ENCODE measurements at regions not wholly inside any gene's neighbourhood (a gene's known extent, or its start where the extent isn't known, plus 50 kb on each side); places are given as distances from the start of the nearest gene placed in this dataset.
"Not testable (repeated sequence)": the region's sequence is repeated elsewhere in the genome, so short reads cannot be mapped to it uniquely, and the experiment has no call there.

DNA sequence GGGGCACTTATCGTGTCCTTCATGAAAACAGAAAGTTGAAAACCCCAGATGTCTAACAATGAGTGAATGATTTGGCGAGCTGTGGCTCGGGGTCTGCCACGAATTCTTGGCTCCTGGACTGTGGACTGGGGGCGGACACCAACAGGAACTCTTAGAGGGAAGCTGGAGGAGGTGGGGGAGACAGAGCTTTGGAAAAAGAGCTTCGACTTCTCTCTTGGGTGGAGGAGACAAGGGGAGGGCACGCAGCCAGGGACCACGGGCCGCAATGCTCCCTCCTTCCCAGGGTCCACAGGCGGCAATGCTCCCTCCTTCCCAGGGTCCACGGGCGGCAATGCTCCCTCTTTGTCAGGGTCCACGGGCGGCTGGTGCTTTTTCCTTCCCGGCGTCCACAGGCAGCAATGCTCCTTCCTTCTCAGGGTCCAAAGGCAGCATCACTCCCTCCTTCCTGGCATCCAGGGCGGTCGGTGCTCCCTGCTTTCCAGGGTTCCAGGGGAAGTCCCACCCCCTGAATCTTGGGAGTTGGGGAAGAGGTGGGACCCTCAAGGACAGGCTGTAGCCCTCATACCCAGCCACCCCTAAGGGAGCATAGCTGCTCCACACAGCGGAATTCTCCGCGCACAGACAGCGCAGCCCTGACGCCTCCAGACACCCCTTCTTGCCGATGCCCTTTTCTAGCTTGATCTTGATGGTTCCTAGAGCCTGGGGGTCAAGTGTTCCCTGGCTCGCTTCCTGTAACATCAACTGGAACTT, 149.0 kb downstream of the LAT start:
- not testable (repeated sequence) for H3K36me3 Mint-ChIP-seq (ENCODE audit: insufficient read depth); H3K4me3 Mint-ChIP-seq (ENCODE audit: low read depth); H3K4me1 Mint-ChIP-seq (ENCODE audit: low read depth); DNase-seq (ENCODE audit: low spot score, unreplicated experiment); H3K9me3 Mint-ChIP-seq (ENCODE audit: low read depth); H3K27ac Mint-ChIP-seq
- peaks cover 12% of the 10 kb centered on the region for H3K27me3 Mint-ChIP-seq

DNA sequence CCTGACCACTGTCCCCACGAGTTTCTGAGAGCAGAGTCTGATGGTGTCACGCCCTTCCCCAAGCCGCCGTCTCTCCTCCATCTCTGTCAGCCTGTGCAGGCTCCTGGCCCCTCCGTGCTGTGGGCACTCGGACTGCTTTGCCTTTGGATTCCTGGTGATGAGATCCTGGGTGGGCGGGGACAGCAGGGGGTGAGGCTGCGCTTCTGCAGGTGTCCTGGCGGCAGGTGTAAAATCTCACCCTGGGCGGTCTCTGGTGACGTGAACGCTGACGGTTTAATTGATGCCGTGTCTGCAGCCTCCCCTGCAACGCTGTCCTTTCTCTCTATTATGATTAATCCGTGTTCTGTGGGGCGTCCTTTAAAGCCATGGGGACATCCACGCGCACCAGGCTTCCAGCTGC, 148.0 kb downstream of the LAT start:
- not testable (repeated sequence) for H3K36me3 Mint-ChIP-seq (ENCODE audit: insufficient read depth); H3K27ac Mint-ChIP-seq; H3K27me3 Mint-ChIP-seq; H3K4me1 Mint-ChIP-seq (ENCODE audit: low read depth); DNase-seq (ENCODE audit: low spot score, unreplicated experiment); H3K4me3 Mint-ChIP-seq (ENCODE audit: low read depth); H3K9me3 Mint-ChIP-seq (ENCODE audit: low read depth)

DNA sequence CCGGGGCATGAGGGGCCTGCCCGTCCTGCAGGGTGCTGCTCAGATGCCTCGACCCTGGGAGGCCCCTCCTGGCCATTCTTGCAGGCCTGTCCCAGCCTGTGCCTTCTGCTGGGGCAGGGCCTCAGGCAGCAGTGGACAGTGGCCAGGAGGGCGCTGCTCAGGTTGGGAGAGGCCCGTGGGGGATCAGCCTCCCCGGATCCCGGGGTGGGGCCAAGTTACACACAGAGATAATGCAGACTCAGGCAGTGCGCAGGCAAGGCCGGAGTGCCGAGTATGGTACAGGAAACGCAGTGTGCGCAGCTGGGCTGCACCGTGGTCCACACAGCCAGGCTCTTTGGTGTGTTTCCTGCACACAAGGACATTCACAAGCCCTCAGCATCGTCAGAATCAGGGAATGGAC, 147.6 kb downstream of the LAT start:
- not testable (repeated sequence) for DNase-seq (ENCODE audit: low spot score, unreplicated experiment); H3K4me3 Mint-ChIP-seq (ENCODE audit: low read depth); H3K36me3 Mint-ChIP-seq (ENCODE audit: insufficient read depth); H3K4me1 Mint-ChIP-seq (ENCODE audit: low read depth); H3K9me3 Mint-ChIP-seq (ENCODE audit: low read depth); H3K27ac Mint-ChIP-seq
- H3K27me3 Mint-ChIP-seq = peaks cover 11% of the 10 kb centered on the region

DNA sequence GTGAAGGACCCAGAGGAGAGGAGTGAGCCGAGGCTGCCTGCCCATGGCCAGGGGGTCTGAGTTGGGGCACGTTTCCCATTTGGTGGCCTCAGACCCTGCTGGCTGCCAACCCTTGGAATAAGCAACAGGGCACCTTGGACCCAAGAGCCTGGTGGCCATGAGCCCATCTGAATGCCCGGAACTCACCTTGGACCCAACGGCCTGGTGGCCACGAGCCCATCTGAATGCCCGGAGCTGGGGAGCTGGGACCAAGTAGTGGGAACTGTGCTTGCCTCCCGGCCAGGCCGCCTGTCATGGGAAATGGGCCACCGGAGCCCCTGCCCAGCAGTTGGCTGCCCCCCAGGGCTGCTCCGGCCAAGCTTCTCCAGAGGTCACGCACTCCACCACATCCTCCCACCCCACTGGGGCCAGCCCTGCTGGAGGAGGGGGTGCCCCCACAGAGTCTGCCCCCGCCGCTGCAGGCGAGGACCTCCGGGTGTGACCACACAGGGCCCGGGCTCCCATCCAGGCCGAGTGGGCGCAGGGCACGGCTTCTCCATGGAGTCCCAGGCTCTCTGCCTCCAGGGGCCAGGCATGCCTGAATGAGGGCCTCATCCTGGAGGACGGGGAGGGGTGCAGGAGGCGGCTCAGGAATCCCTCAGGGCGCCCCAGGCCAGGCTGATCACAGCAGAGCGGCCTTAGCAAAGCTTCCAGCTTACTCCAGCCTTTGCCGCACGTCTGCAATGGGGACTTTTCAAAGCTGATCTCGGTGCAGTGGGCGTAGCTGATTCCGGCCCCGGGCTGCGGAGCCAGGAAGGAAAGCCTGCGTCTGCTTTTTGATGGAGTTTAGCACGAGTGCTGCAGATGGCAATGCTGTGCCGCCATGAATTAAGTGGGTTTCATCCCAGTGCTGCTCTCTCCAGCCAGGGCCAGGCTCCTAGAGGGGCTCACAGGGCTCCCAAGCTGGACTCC, 146.3 kb downstream of the LAT start:
- H3K27me3 Mint-ChIP-seq = peaks cover 21% of the 10 kb centered on the region
- H3K36me3 Mint-ChIP-seq (ENCODE audit: insufficient read depth); H3K9me3 Mint-ChIP-seq (ENCODE audit: low read depth); H3K27ac Mint-ChIP-seq; H3K4me1 Mint-ChIP-seq (ENCODE audit: low read depth); H3K4me3 Mint-ChIP-seq (ENCODE audit: low read depth); DNase-seq (ENCODE audit: low spot score, unreplicated experiment): not testable (repeated sequence)

DNA sequence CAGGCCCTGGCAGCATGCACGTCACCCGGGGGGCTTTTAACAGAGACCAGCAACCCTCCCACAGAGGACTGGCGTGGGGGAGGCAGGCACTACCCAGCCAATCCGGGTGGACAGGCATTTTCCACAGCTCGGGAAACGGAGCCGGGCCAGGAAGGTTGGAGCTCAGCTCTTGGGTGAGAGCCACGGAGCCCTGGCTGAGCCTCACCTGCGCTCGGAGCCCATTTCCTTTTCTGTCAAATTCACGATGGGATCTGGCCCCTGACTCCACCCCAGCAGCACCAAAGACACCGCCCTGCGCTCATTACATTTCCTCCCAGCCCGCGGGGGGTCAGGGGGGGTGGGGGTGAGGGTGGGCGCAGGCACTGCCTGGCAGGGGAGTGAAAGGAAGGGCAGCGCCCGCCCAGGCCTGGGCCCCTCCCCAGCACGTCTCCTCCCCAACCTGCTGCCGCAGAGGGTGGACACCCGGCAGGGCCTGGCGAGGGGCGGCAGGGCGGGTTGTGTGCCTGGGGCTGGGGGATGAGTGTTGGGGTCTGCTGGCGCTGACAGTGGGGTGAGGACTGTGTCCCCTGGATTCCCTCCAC, 145.4 kb downstream of the LAT start:
- not testable (repeated sequence) for H3K4me3 Mint-ChIP-seq (ENCODE audit: low read depth); H3K27ac Mint-ChIP-seq; DNase-seq (ENCODE audit: low spot score, unreplicated experiment); H3K9me3 Mint-ChIP-seq (ENCODE audit: low read depth); H3K4me1 Mint-ChIP-seq (ENCODE audit: low read depth); H3K36me3 Mint-ChIP-seq (ENCODE audit: insufficient read depth)
- peaks cover 27% of the 10 kb centered on the region for H3K27me3 Mint-ChIP-seq

DNA sequence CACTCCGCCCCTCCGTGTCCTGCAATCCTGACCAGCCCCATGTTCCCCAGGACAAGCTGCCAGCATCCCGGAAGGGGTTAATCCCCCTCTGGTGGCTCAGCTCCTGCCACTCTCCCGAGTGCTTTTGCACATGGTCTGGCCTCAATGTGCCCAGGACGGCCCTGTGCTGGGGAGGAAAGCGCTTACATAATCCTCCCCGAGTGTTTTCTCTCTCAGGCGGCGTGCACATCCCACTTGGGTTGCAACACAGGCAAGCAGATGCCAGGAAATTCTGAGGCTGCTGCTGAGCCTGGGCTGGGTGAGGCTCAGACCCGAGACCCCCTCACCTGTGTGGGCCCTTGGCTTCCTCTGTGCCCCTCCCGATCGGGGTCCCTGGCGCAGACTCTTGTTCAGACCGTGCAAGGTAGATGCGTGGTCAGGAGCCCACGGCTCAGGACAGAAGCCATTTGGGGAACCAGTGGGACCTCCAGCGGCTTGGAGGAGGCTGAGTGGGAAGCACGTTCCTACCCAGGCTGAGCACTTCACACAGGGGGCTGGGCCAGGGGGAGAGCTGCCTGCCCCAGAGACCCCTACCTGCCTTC, 144.7 kb downstream of the LAT start:
- H3K27me3 Mint-ChIP-seq = peaks cover 32% of the 10 kb centered on the region
- H3K27ac Mint-ChIP-seq; DNase-seq (ENCODE audit: low spot score, unreplicated experiment); H3K9me3 Mint-ChIP-seq (ENCODE audit: low read depth); H3K4me1 Mint-ChIP-seq (ENCODE audit: low read depth); H3K4me3 Mint-ChIP-seq (ENCODE audit: low read depth); H3K36me3 Mint-ChIP-seq (ENCODE audit: insufficient read depth): not testable (repeated sequence)

DNA sequence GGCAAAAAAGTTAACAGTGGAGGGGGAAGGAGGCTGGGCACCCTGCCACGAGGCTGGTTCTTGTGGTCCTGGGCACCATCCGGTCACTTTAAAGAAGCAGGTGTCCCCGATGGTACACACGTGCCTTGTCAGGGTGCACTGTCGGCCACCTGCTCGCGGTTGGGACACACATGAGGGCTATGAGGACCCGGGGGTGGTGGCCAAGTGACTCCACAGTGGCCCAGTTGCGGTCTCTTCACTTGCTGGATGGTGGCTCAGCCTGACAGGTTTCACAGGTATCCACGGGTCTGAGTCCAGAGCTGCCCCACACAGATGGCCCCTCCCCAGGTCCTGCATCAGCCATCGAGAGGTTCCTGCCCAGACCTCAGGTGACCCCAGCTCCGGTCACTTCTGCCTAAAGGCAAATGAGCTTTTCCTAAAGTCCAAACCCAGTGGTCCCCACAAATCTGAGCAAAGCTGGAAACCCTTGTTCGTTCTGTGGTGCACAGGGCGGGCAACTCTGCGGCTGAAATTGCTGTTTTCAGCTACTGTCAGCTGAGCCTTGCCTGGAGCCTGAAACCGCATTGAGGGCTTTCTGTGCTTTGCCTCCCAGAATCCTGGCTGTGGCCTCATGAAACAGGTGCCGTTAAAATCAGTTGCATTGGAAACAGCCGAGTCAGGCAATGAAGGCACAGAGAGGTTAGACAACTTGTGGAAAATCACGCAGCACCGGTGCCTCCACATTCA, 144.0 kb downstream of the LAT start:
- not testable (repeated sequence) for H3K36me3 Mint-ChIP-seq (ENCODE audit: insufficient read depth); H3K9me3 Mint-ChIP-seq (ENCODE audit: low read depth); H3K4me1 Mint-ChIP-seq (ENCODE audit: low read depth); H3K4me3 Mint-ChIP-seq (ENCODE audit: low read depth); DNase-seq (ENCODE audit: low spot score, unreplicated experiment); H3K27ac Mint-ChIP-seq
- H3K27me3 Mint-ChIP-seq = peaks cover 35% of the 10 kb centered on the region

DNA sequence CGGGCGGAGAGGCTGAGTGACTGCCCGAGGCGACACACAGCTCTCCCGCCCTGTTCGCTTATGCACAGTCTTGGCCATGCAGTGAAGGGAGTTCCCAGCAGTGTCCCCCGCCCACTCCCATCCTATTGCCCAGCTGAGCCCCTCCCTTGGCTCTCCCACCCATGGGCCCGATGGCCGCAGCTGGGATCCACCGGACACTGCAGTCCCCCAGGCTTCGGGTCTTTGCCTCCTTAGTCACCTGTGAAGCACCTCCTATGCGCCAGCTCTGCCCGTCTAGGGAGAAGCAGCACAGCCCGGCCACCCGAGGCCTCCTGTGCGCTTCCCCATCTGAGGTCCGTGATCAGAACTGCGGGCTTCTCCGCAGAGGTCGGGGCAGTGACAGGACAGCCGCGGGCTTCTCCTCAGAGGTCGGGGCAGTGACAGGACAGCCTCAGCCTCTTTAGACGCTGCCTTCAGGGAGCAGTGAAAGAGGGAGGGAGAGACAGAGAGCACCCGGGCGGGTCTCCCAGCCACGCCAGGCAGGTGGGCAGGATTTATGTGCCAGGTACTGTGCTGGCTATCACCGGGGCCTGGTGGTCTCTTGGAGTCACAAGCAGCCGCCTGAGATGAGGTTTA, 143.1 kb downstream of the LAT start:
- not testable (repeated sequence) for H3K4me1 Mint-ChIP-seq (ENCODE audit: low read depth); H3K4me3 Mint-ChIP-seq (ENCODE audit: low read depth); H3K27ac Mint-ChIP-seq; H3K36me3 Mint-ChIP-seq (ENCODE audit: insufficient read depth); H3K9me3 Mint-ChIP-seq (ENCODE audit: low read depth); DNase-seq (ENCODE audit: low spot score, unreplicated experiment)
- H3K27me3 Mint-ChIP-seq = peaks cover 33% of the 10 kb centered on the region

Measured in progenitor cell of endocrine pancreas (in vitro differentiated cells).